PC-3 (cell line): ENCODE measurements at regions not wholly inside any gene's neighbourhood (a gene's known extent, or its start where the extent isn't known, plus 50 kb on each side); places are given as distances from the start of the nearest gene placed in this dataset.

Source experiments
- ATAC-seq: fragments of 200-7000 bp; cut with Tn5 transposase; 2 replicates; pipeline ENCODE4 v1.9.1; 2020; ENCODE audit warnings: mild to moderate bottlenecking, moderate library complexity
- BruUV-seq: library from RNA; stranded (reverse); fragments of 400-500 nt; replicated peaks from 2 replicates; lab custom pipeline; 2021; lab: Mats Ljungman, UMichigan
- CTCF ChIA-PET: fragments of 300-600 bp; sonication (Branson Sonifier 250); formaldehyde crosslinking; loops from one replicate; lab custom pipeline; 2022; ENCODE audit warnings: antibody characterized with exemption; lab: Charles Lee
- POLR2A ChIA-PET: fragments of 300-600 bp; sonication (Branson Sonifier 250); formaldehyde crosslinking; loops from one replicate; lab custom pipeline; 2022; ENCODE audit warnings: antibody characterized with exemption; ENCODE audit not compliant: unreplicated experiment; lab: Charles Lee
- DNase-seq: peaks from one replicate; pipeline ENCODE4 v3.0.0-alpha.2; 2015
- H2AFZ ChIP-seq: fragments of 300-600 bp; sonication (generic); 2 replicates; pipeline ENCODE4 v1.6.0; 2016; ENCODE audit warnings: antibody characterized with exemption, low read length
- H3F3A ChIP-seq: fragments of 300-600 bp; sonication (generic); one replicate; pipeline ENCODE4 v1.6.0; 2017; ENCODE audit warnings: antibody characterized with exemption, low read length, control low read depth, mild to moderate bottlenecking; ENCODE audit not compliant: unreplicated experiment
- H3K27ac ChIP-seq: fragments of 300-600 bp; sonication (generic); 2 replicates; pipeline ENCODE4 v1.5.1; 2016; ENCODE audit warnings: mild to moderate bottlenecking, low read length
- H3K27me3 ChIP-seq: fragments of 300-600 bp; sonication (generic); 2 replicates; pipeline ENCODE4 v1.6.1; 2016; ENCODE audit warnings: low read length, mixed read lengths
- H3K36me3 ChIP-seq: fragments of 300-600 bp; sonication (generic); 2 replicates; pipeline ENCODE4 v1.6.1; 2016; ENCODE audit warnings: low read depth, mixed run types, low read length, mixed read lengths
- H3K4me1 ChIP-seq: fragments of 300-600 bp; sonication (generic); 2 replicates; pipeline ENCODE4 v1.5.1; 2016; ENCODE audit warnings: low read length; ENCODE audit not compliant: insufficient read depth
- H3K4me2 ChIP-seq: fragments of 300-600 bp; sonication (generic); 2 replicates; pipeline ENCODE4 v1.6.0; 2016; ENCODE audit warnings: low read length
- H3K4me3 ChIP-seq: fragments of 300-600 bp; sonication (generic); 2 replicates; pipeline ENCODE4 v1.5.1; 2016; ENCODE audit warnings: mild to moderate bottlenecking, low read length, mixed read lengths
- H3K79me2 ChIP-seq: fragments of 300-600 bp; sonication (generic); 2 replicates; pipeline ENCODE4 v1.6.1; 2017; ENCODE audit warnings: low read length, mixed read lengths
- H3K9ac ChIP-seq: fragments of 300-600 bp; sonication (generic); 2 replicates; pipeline ENCODE4 v1.6.0; 2016; ENCODE audit warnings: mild to moderate bottlenecking, low read length
- H3K9me2 ChIP-seq: fragments of 300-600 bp; sonication (generic); replicated peaks from 2 replicates; pipeline ENCODE4 v1.6.1; 2016; ENCODE audit warnings: mixed run types, low read length, mixed read lengths
- H3K9me3 ChIP-seq: fragments of 300-600 bp; sonication (generic); 2 replicates; pipeline ENCODE4 v1.6.1; 2016; ENCODE audit warnings: low read length, mixed read lengths
- H4K20me1 ChIP-seq: fragments of 300-600 bp; sonication (generic); 2 replicates; pipeline ENCODE4 v1.6.1; 2016; ENCODE audit warnings: low read length, mixed read lengths
- EZH2 ChIP-seq: fragments of 300-600 bp; sonication (generic); IDR thresholded peaks from one replicate; pipeline ENCODE4 v1.6.1; 2017; ENCODE audit warnings: antibody characterized with exemption, mild to moderate bottlenecking, low read length; ENCODE audit not compliant: unreplicated experiment
- EZH2phosphoT487 ChIP-seq: fragments of 300-600 bp; sonication (generic); IDR thresholded peaks from 2 replicates; pipeline ENCODE4 v1.6.1; 2018; ENCODE audit warnings: mild to moderate bottlenecking, antibody characterized with exemption, low read length, borderline replicate concordance
- intact Hi-C: fragments of 100-400 bp; cut with micrococcal nuclease; formaldehyde crosslinking; loops from 2 replicates; pipeline ENCODE4 v1.9.0; 2023
- TF ChIP-seq, protein P1 (sequence below): fragments of 300-600 bp; sonication (generic); conservative IDR thresholded peaks from 2 replicates; pipeline ENCODE4 v1.5.1; 2017; ENCODE audit warnings: antibody characterized with exemption, low read depth, mild to moderate bottlenecking, low read length

DNA sequence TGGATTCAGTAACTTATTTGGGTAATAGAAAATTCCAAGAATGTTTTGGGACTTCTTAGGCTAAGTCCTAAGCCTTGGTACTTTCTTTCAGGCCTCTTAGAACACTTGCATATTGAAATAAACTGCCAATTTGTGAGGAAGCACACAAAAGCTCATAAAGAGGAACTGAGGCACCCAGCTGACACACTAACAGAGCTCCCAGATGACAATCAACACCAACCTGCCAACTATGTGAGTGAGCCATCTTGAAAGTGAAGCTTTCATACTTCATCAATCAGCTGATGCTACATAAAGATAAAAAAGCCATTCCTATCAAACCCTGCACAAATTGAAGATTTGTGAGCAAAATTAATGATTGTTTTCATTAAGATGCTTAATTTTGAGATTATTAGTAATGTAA is 832.5 kb upstream of the EPHA7 start:
- no peaks in the 10 kb centered on the region for H4K20me1 ChIP-seq
- no peak overlapping the region for H3K9ac ChIP-seq
- DNase-seq, result no peak
- no peak for ATAC-seq
- POLR2A ChIA-PET, result no interaction called here
- no peaks in the 10 kb centered on the region for H3K79me2 ChIP-seq
- no peak overlapping the region for H3K4me3 ChIP-seq
- TF ChIP-seq, protein P1, sequence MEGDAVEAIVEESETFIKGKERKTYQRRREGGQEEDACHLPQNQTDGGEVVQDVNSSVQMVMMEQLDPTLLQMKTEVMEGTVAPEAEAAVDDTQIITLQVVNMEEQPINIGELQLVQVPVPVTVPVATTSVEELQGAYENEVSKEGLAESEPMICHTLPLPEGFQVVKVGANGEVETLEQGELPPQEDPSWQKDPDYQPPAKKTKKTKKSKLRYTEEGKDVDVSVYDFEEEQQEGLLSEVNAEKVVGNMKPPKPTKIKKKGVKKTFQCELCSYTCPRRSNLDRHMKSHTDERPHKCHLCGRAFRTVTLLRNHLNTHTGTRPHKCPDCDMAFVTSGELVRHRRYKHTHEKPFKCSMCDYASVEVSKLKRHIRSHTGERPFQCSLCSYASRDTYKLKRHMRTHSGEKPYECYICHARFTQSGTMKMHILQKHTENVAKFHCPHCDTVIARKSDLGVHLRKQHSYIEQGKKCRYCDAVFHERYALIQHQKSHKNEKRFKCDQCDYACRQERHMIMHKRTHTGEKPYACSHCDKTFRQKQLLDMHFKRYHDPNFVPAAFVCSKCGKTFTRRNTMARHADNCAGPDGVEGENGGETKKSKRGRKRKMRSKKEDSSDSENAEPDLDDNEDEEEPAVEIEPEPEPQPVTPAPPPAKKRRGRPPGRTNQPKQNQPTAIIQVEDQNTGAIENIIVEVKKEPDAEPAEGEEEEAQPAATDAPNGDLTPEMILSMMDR, result no peak
- TF ChIP-seq EZH2phosphoT487 (no peak), EZH2 (no peak)
- intact Hi-C loops, result loop anchor here (10.0 kb wide), 1 partner anchor 167 kb away; no protein-coding TSS in a partner anchor
- H3K27ac ChIP-seq, result no peak overlapping the region
- no peaks in the 10 kb centered on the region for H3F3A ChIP-seq
- no peaks in the 10 kb centered on the region for H3K4me1 ChIP-seq
- H3K27me3 ChIP-seq, result no peaks in the 10 kb centered on the region
- H3K9me3 ChIP-seq, result no peaks in the 10 kb centered on the region
- H2AFZ ChIP-seq, result no peak overlapping the region
- no peaks in the 10 kb centered on the region for H3K36me3 ChIP-seq
- no TSS peak for BruUV-seq
- H3K4me2 ChIP-seq, result no peak overlapping the region
- CTCF ChIA-PET, result no interaction called here
- H3K9me2 ChIP-seq, result no peaks in the 10 kb centered on the region

DNA sequence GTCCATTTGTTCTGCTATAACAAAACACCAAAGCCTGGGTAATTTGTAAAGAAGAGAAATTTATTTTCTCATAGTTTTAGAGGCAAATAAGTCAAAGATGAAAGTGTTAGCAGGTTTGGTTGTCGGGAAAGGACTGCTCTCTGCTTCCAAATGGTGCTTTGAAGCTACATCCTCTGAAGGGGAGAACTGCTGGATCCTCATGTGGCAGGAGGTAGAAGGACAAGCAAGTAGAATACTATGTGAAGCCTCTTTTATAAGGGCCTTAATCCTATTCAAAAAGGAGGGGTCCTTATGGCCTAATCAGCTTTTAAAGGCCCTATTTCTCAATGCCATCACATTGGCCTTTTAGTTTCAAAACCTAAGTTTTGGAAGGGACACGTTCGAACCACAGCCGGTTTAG is 826.0 kb upstream of the EPHA7 start:
- no peaks in the 10 kb centered on the region for H4K20me1 ChIP-seq
- POLR2A ChIA-PET, result no interaction called here
- ATAC-seq (no peak), DNase-seq (no peak)
- H3K4me3 ChIP-seq, result no peak overlapping the region
- no peaks in the 10 kb centered on the region for H3K9me3 ChIP-seq
- no peaks in the 10 kb centered on the region for H3K36me3 ChIP-seq
- BruUV-seq, result no TSS peak
- H3K9me2 ChIP-seq, result no peaks in the 10 kb centered on the region
- no peaks in the 10 kb centered on the region for H3K4me1 ChIP-seq
- no peaks in the 10 kb centered on the region for H3K79me2 ChIP-seq
- CTCF ChIA-PET, result no interaction called here
- intact Hi-C loops, result no loop called here
- no peak overlapping the region for H3K4me2 ChIP-seq
- H3F3A ChIP-seq, result no peaks in the 10 kb centered on the region
- no peak for TF ChIP-seq EZH2
- TF ChIP-seq, protein P1, result no peak
- no peak for TF ChIP-seq EZH2phosphoT487
- H3K27me3 ChIP-seq, result no peaks in the 10 kb centered on the region
- H3K9ac ChIP-seq, result no peak overlapping the region
- no peak overlapping the region for H2AFZ ChIP-seq
- no peak overlapping the region for H3K27ac ChIP-seq

DNA sequence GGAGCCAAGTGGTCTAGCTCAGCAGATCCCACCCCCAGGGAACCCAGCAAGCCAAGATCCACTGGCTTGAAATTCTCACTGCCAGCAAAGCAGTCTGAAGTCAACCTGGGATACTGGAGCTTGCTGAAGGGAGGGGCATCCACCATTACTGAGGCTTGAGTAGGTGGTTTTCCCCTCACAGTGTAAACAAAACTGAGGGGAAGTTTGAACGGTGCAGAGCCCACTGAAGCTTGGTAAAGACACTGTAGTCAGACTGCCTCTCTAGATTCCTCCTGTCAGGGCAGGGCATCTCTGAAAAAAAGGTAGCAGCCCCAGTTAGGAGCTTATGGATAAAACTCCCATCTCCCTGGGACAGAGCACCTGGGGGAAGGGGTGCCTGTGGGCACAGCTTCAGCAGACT is 819.5 kb upstream of the EPHA7 start:
- ChIA-PET CTCF (no interaction called here), POLR2A (no interaction called here)
- no peaks in the 10 kb centered on the region for H3K9me3 ChIP-seq
- H3K4me3 ChIP-seq, result no peak overlapping the region
- no peak overlapping the region for H2AFZ ChIP-seq
- H3K79me2 ChIP-seq, result no peaks in the 10 kb centered on the region
- H3K4me1 ChIP-seq, result no peaks in the 10 kb centered on the region
- ATAC-seq (no peak), DNase-seq (no peak)
- TF ChIP-seq, protein P1, result no peak
- no peak for TF ChIP-seq EZH2
- TF ChIP-seq EZH2phosphoT487, result no peak
- H3F3A ChIP-seq, result no peaks in the 10 kb centered on the region
- H4K20me1 ChIP-seq, result no peaks in the 10 kb centered on the region
- no peaks in the 10 kb centered on the region for H3K9me2 ChIP-seq
- H3K36me3 ChIP-seq, result no peaks in the 10 kb centered on the region
- intact Hi-C loops, result no loop called here
- no peaks in the 10 kb centered on the region for H3K27me3 ChIP-seq
- no peak overlapping the region for H3K9ac ChIP-seq
- no TSS peak for BruUV-seq
- no peak overlapping the region for H3K27ac ChIP-seq
- H3K4me2 ChIP-seq, result no peak overlapping the region
